ENCODE measurements at regions not wholly inside any gene's neighbourhood (a gene's known extent, or its start where the extent isn't known, plus 50 kb on each side); places are given as distances from the start of the nearest gene placed in this dataset.
A peak's percentile ranks its signal among the peaks of the same experiment; 100 is the strongest.

DNA sequence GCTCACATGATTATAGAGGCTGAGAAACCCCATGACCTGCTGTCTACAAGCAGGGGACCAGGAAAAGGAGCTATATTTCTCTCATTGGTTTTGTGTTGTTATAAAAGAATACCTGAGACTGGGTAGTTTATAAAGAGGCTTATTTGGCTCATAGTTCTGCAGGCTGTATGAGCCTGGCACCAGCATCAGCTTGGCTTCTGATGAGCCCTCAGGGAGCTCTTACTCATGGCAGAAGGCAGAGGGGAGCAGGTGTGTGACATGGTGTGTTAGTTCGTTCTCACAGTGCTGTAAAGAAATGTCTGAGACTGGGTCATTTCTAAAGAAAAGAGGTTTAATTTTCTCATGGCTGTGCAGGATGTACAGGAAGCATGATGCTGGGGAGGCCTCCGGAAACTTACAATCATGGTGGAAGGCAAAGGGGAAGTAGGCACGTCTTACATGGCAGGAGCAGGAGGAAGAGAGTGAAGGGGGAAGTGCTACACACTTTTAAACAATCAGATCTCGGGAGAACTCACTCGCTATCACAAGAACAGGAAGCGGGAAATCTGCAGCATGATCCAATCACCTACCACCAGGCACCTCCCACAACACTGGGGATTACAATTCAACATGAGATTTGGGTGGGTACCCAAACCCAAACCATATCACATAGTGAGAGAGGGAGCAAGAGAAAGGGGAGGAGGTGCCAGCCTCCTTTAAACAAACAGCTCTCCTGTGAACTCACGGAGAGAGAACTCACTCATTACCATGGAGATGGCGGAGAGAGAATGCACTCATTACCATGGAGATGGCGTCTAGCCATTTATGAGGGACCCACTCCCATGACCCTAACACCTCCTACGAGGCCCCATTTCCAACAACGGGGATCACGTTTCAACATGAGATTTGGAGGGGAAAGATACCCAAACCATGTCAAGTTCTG, 133.4 kb downstream of the JCAD start:
- no peak for DNase-seq (ENCODE audit: low read depth)

DNA sequence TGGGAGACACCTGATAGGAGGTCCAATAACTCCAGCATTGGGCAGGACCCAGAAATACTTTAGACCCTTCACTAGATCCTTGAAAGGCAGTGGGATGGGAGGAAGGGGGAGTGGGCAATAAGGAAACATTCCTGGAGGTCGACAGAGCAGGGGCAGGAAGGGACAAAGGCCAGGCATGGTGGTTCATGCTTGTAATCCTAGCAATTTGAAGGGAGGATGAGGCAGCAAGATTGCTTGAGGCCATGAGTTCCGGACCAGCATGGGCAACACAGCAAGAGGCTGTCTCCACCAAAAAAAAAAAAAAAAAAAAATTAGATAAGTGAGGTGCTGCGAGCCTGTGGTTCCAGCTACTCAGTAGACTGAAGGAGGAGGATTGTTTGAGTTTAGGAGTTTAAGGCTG, 134.9 kb downstream of the JCAD start:
- DNase-seq (ENCODE audit: low read depth): no peak

DNA sequence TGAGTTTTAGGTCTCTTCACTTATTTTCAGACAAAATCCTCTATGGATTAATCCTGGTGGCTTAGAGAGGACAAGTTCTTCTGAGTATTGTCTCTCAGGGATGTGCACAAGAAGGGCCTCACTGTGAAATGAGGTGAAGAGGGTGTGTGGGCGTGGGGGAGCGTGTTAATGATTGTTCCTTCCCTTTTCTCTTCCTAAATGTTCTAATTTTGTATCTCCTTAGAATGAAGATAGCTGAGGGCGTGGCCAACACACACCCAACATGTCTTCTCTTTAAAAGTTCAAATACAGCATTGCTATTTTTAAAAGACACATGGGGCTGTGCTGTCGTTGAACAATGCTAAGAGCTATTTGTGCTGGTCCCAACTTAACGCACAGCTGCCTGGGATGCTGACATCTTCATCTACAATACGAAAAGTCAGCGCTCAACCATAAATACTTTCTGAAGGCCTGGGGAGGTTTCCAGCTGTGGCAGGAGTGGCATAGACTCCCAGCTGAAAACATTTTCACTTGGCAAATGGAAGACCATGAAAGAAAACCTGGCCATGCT, 135.9 kb downstream of the JCAD start:
- DNase-seq (ENCODE audit: low read depth): no peak

DNA sequence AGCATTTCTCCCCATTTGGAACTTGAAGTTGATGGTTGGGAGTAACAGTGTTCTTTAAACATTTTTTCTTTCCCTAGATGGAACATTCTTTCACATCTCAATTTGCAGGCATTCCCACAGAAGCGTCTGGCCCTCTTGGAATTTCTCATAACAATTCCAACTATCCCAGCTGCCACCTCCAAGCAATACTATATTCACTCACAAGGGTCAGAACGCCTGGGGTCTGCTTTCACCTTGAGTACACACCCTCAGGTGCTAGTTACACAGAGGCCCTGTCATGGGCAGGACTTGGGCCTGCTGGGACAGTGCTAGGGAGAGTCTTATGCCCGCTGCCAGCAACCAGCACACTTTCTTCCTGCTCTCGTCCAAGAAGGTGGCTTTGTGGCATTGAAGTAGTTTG, 136.5 kb downstream of the JCAD start:
- DNase-seq (ENCODE audit: low read depth): no peak

- no peak for DNase-seq (ENCODE audit: low read depth)
These were observed 137.2 kb downstream of the JCAD start for GRCh38 chr10:29922226-29922625.

DNA sequence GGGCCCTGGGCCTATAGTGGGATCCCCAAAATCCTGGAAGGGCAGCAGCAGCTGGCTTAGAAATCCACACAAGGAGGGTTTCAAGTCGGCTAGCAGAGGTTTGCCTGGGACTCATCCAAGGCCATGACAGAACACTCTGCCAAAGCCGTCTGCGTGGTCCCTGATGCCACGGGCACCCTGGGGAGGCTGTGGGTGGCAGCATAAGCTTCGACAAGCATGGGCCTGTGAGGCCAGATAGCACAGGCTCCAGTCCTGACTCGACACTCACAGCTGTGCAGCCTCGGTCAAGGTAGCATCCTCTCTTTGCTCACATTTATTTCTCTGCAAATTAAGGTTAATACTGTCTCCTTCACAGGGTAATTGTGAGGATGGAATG, 138.3 kb downstream of the JCAD start:
- no peak for DNase-seq (ENCODE audit: low read depth)

DNA sequence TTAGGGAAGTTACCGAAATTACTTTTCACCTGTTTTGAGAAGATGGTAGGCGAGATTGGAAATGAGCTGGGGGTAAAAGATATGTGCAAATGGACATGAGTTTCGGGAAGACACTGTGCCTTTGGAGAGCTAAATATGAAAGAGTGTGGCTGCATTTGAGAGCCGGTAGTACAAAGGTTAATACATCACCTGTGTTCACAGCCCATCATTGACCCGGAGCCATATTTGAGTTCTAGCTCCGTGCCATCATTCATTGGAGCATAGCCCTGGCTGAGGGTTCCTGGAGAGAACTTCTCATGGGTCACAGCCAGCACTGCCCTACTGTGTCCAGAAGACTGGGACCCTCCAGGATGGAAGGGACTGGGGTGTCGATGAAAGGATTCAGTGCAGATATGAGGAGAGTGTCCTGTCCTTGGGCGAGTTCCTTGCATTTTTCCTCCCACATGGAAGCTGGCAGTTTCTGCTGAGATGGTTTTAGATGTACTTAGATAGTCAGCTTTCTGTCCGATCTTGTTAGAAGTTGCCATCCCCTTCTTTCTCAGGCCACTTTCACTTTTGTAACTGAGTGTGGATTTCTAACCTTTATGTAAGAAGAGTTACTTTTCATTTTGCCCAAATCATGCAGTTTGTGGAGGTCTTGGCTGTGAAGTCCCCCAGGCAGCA, 138.8 kb downstream of the JCAD start:
- DNase-seq (ENCODE audit: low read depth): no peak

DNA sequence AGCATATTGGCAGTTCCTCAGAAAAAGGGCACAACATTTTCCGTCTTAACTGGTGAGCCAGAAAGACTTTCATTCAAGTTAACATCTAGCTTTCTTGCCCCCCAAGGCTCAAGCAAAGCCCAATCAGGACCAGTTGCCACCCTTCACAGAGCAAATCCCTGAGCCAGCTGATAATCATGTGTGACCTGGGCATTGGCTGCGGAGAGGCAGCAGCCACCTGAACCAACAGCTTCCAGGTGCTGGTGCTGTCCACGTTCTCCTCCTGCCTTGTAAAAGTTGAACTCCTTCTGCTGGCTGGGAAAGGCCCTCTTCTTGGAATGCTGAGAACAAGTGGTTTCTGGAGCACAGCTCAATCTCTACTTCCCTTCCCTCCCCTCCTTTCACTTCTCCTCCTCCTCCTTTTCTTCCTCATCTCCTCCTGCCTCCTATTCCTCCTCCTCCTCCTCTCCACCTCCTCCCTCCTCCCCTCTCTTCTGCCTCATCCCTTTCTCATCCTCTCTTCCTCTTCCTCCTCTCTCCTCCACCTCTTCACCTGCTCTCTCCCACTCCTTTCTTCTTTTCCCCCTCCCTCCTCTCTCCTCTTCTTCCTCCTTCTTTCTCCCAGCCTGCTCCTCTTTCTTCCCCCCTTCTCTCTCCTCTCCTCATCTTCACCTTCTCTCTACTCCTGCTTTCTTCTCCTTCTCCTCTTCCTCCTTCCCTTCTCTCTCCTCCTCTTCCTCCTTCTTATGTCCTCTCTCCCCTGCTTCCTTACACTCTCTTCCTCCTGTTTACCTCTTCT, 140.6 kb downstream of the JCAD start:
- no peak for DNase-seq (ENCODE audit: low read depth)

- no peak for DNase-seq (ENCODE audit: low read depth)
These were observed 142.1 kb downstream of the JCAD start for GRCh38 chr10:29917311-29917710.

DNA sequence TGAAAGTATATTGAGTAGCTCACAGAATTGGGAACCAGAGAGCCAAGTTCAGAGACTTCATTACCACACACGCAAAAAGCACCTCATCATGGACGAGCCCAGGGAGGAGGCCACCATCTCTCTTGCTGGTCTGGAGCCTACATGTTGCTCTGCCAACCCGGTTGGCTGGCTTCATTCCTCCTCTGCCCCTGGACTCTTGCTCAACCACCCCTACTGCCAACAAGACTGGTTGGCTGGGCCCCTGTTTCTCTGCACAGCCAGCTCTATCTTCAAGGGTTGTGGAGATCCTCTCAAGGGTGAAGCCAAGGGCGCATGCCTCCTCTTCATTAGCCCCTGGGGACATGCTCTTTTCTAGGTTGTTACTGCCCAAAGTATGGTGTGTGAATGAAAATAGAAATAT, 142.7 kb downstream of the JCAD start:
- DNase-seq (ENCODE audit: low read depth): no peak

- DNase-seq (ENCODE audit: low read depth): peak; percentile 64
These were observed 144.2 kb downstream of the JCAD start for GRCh38 chr10:29914986-29915785.

GRCh38 chr10:29908962-29909361, 150.4 kb downstream of the JCAD start:
- DNase-seq (ENCODE audit: low read depth): no peak

- DNase-seq (ENCODE audit: low read depth): no peak
These were observed 158.5 kb downstream of the JCAD start for GRCh38 chr10:29900865-29901264.

- no peak for DNase-seq (ENCODE audit: low read depth)
These were observed 161.2 kb downstream of the JCAD start for GRCh38 chr10:29897999-29898716.

- no peak for DNase-seq (ENCODE audit: low read depth)
These were observed 162.0 kb downstream of the JCAD start for GRCh38 chr10:29897430-29897829.

DNA sequence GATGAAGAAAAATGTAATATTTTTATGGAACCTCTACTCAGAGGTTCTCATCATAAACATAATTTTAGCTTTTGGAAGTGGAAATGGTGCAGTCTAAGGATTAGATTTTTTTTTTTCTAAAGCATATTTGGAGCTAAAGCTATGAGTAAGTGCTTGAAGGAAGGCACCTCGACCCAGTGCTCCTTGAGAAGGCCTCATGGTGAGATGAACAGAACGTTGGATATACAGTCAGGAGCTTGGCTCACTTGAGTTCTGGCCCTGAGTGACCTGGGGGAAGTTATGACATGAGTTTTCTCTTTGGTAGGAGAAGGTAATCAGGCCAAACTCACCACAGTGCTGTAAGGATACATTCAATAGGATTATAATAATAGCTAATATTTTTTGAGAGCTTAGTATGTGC, 163.3 kb downstream of the JCAD start:
- DNase-seq (ENCODE audit: low read depth): no peak

GRCh38 chr10:29895456-29895855, 163.9 kb downstream of the JCAD start:
- DNase-seq (ENCODE audit: low read depth): no peak

- no peak for DNase-seq (ENCODE audit: low read depth)
These were observed 171.1 kb downstream of the JCAD start for GRCh38 chr10:29888321-29888720.

GRCh38 chr10:29886299-29886698, 173.1 kb downstream of the JCAD start:
- no peak for DNase-seq (ENCODE audit: low read depth)

DNA sequence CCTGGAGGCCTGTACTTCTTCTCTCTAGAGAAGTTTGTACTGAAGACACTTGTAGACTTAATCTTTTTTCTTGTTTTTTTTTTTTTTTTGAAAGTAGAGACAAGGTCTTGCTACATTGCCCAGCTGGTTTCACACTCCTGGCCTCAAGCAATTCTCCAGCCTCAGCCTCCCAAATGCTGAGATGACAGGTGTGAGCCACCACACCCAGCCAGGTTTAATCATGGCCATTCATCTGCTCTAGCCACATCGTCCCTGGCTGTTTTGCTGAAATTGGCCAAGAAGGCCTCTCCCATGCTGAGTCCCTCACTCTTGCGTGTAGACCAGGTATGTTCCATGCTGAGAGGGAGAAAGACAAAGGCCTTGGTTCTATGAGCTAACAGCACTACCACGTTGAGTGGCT, 176.2 kb downstream of the JCAD start:
- no peak for DNase-seq (ENCODE audit: low read depth)

DNA sequence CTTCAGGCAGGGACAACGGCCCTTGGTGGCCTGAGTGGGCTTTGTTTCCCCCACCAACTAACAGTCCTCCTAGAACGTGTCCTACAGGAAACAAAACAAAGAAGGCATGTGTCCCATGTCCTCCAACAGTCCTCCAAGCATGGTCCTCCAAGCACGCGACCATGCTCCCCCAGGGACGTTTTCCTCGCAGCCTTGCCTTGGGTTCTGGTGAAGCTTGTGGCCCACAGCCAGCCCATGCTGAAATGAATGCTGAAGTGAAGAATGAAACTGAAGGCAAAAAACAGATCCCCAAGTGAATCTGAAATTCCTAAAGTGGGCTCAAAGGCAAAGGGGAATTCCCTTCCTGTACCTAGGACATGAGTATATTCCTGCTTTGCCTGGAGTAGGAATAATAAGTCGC, 176.6 kb downstream of the JCAD start:
- DNase-seq (ENCODE audit: low read depth): no peak
